ENCODE measurements at regions not wholly inside any gene's neighbourhood (a gene's known extent, or its start where the extent isn't known, plus 50 kb on each side); places are given as distances from the start of the nearest gene placed in this dataset.

GRCh38 chr11:109507836-109508561 lies 86.0 kb downstream of the C11orf87 start:
- Mint-ChIP-seq H3K36me3 (ENCODE audit: insufficient read depth) (no peaks in the 10 kb centered on the region), H3K4me1 (ENCODE audit: low read depth) (no peaks in the 10 kb centered on the region), H3K9me3 (ENCODE audit: low read depth) (no peaks in the 10 kb centered on the region), H3K27ac (no peak overlapping the region), H3K27me3 (peaks cover 5% of the 10 kb centered on the region), H3K4me3 (ENCODE audit: low read depth) (no peak overlapping the region)
- no peak for DNase-seq (ENCODE audit: low spot score, unreplicated experiment)
- TF ChIP-seq, protein P1, sequence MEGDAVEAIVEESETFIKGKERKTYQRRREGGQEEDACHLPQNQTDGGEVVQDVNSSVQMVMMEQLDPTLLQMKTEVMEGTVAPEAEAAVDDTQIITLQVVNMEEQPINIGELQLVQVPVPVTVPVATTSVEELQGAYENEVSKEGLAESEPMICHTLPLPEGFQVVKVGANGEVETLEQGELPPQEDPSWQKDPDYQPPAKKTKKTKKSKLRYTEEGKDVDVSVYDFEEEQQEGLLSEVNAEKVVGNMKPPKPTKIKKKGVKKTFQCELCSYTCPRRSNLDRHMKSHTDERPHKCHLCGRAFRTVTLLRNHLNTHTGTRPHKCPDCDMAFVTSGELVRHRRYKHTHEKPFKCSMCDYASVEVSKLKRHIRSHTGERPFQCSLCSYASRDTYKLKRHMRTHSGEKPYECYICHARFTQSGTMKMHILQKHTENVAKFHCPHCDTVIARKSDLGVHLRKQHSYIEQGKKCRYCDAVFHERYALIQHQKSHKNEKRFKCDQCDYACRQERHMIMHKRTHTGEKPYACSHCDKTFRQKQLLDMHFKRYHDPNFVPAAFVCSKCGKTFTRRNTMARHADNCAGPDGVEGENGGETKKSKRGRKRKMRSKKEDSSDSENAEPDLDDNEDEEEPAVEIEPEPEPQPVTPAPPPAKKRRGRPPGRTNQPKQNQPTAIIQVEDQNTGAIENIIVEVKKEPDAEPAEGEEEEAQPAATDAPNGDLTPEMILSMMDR (IDR thresholded peaks at IDR 0.05; ENCODE audit: unreplicated experiment), result no peak

DNA sequence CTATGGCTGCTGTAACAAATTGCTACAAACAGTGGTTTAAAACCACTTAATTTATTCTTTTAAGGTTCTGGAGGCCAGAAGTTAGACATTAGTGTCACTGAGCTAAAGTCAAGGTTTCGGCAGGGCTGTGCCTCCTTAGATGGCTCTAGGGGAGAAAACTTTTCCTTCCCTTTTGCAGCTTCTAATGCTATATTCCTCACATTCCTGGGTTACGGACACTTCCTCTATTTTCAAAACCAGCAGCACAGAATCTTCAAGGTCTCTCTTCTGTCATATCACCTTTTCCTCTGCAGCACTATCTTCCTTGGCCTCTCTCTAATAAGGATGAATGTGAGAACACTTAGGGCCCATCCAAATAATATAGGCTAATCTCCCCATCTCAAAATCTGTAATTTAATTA lies 87.0 kb downstream of the C11orf87 start:
- no peak for DNase-seq (ENCODE audit: low spot score, unreplicated experiment)
- TF ChIP-seq, protein P1 (IDR thresholded peaks at IDR 0.05; ENCODE audit: unreplicated experiment), result no peak
- H3K9me3 Mint-ChIP-seq (ENCODE audit: low read depth), result no peaks in the 10 kb centered on the region
- no peak overlapping the region for H3K27ac Mint-ChIP-seq
- peaks cover 5% of the 10 kb centered on the region for H3K27me3 Mint-ChIP-seq
- no peaks in the 10 kb centered on the region for H3K36me3 Mint-ChIP-seq (ENCODE audit: insufficient read depth)
- no peaks in the 10 kb centered on the region for H3K4me1 Mint-ChIP-seq (ENCODE audit: low read depth)
- no peak overlapping the region for H3K4me3 Mint-ChIP-seq (ENCODE audit: low read depth)

DNA sequence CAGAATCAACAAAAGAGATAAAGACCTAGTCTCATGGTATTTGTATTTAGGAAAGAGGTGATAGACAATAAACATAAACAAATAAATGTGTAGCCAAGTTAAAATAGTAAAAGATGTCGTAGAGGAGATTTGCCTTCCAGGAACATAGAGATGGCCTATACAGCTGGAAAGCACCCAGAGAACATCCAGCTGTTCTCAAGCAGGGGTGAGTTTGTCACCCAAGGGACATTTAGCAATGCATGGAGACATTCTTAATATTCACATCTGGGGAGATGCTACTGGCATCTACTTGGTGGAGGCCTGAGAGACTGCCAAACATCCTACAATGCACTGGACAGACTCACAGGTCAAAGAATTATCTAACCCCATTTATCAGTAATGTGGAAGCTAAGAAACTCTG lies 88.3 kb downstream of the C11orf87 start:
- no peaks in the 10 kb centered on the region for H3K9me3 Mint-ChIP-seq (ENCODE audit: low read depth)
- no peak overlapping the region for H3K27ac Mint-ChIP-seq
- DNase-seq (ENCODE audit: low spot score, unreplicated experiment), result no peak
- H3K4me1 Mint-ChIP-seq (ENCODE audit: low read depth), result no peaks in the 10 kb centered on the region
- H3K4me3 Mint-ChIP-seq (ENCODE audit: low read depth), result no peak overlapping the region
- TF ChIP-seq, protein P1 (IDR thresholded peaks at IDR 0.05; ENCODE audit: unreplicated experiment), result no peak
- H3K27me3 Mint-ChIP-seq, result peaks cover 5% of the 10 kb centered on the region
- H3K36me3 Mint-ChIP-seq (ENCODE audit: insufficient read depth), result no peaks in the 10 kb centered on the region

- peaks cover 5% of the 10 kb centered on the region for H3K27me3 Mint-ChIP-seq
Observed at GRCh38 chr11:109511598-109511997, 89.6 kb downstream of the C11orf87 start.

DNA sequence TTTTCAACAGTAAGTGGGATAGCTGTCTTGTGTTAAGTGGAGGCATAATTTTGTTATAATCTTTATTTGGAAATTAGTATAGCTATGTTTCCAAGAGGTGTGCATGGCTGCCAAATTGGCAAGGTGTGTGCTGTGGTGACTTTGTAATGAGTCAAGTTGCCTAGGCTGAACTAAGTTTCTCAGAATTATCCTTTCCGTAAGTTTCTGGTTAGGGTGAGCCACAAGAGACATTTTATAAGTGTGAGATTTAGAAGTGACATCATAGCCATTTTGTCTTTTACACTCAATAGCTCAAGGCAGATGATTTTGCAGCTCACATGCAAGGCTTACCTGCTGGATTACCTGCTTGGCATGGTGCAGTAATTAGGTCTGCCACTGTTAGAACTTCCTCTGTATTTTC lies 90.3 kb downstream of the C11orf87 start:
- Mint-ChIP-seq H3K36me3 (ENCODE audit: insufficient read depth) (no peaks in the 10 kb centered on the region), H3K27ac (no peak overlapping the region), H3K9me3 (ENCODE audit: low read depth) (no peaks in the 10 kb centered on the region), H3K27me3 (peaks cover 2% of the 10 kb centered on the region), H3K4me3 (ENCODE audit: low read depth) (no peak overlapping the region), H3K4me1 (ENCODE audit: low read depth) (no peaks in the 10 kb centered on the region)
- TF ChIP-seq, protein P1 (IDR thresholded peaks at IDR 0.05; ENCODE audit: unreplicated experiment), result no peak
- DNase-seq (ENCODE audit: low spot score, unreplicated experiment), result no peak

More at GRCh38 chr11:109511598-109511997, 89.6 kb downstream of the C11orf87 start:
- H3K27ac Mint-ChIP-seq, result no peak overlapping the region
- H3K9me3 Mint-ChIP-seq (ENCODE audit: low read depth), result no peaks in the 10 kb centered on the region
- H3K36me3 Mint-ChIP-seq (ENCODE audit: insufficient read depth), result no peaks in the 10 kb centered on the region
- DNase-seq (ENCODE audit: low spot score, unreplicated experiment), result no peak
- no peak overlapping the region for H3K4me3 Mint-ChIP-seq (ENCODE audit: low read depth)
- TF ChIP-seq, protein P1 (IDR thresholded peaks at IDR 0.05; ENCODE audit: unreplicated experiment), result no peak
- no peaks in the 10 kb centered on the region for H3K4me1 Mint-ChIP-seq (ENCODE audit: low read depth)
